Activated CD4-positive, alpha-beta T cell treated with anti-CD3 and anti-CD28 coated beads, Interleukin-2, amount 50 U/mL, for 24 hours (primary cell): ENCODE measurements at regions not wholly inside any gene's neighbourhood (a gene's known extent, or its start where the extent isn't known, plus 50 kb on each side); places are given as distances from the start of the nearest gene placed in this dataset.

Source experiments
- DNase-seq, 2 donors: peaks; one replicate each; pipeline ENCODE4 v3.0.0-alpha.2; 2020; ENCODE audit warnings: low read depth in 1 of 2, low spot score in 1 of 2

DNA sequence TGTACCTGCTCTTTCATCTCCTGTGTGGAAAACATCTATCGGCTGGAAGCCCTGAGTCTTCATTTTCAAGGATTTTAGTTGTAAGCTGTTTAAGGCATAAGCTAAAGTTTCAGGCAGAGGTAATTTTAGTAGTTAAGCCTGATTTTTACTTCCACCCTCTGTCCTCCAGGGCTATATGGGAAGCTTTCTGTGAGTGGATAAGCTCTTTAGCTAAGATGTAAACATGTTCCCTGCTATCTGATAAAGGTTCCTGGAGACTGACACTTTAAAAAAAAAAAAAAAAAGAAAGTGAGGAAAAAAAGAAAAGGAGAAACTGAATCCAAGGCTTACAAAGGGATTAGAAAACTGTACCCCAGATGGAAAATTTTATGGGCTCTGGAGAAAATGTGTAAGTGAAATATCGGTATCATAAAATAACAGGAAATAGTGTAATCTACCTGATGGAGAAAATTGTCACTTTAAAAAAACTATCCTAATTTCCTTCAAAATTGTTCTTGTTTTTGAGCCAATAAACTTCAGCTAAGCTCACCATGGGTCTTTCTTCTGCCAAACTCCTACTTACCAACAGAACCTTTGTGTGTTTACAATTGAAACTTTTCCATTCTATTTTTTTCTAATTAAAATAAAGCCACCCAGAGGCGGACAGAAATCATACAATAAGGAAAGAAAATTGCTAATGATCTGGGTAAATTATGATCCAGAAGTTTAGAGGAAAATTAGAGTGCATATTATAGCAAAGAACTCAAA, 180.5 kb downstream of the TGFB2 start:
- no peak for DNase-seq

- DNase-seq, result no peak
Observed at GRCh38 chr1:218526198-218526580, 181.1 kb downstream of the TGFB2 start.

GRCh38 chr1:218527737-218528136, 182.6 kb downstream of the TGFB2 start:
- DNase-seq, result no peak

- no peak for DNase-seq
Observed at GRCh38 chr1:218529646-218530300, 184.6 kb downstream of the TGFB2 start.

GRCh38 chr1:218531936-218532335, 186.8 kb downstream of the TGFB2 start:
- DNase-seq, result no peak

DNA sequence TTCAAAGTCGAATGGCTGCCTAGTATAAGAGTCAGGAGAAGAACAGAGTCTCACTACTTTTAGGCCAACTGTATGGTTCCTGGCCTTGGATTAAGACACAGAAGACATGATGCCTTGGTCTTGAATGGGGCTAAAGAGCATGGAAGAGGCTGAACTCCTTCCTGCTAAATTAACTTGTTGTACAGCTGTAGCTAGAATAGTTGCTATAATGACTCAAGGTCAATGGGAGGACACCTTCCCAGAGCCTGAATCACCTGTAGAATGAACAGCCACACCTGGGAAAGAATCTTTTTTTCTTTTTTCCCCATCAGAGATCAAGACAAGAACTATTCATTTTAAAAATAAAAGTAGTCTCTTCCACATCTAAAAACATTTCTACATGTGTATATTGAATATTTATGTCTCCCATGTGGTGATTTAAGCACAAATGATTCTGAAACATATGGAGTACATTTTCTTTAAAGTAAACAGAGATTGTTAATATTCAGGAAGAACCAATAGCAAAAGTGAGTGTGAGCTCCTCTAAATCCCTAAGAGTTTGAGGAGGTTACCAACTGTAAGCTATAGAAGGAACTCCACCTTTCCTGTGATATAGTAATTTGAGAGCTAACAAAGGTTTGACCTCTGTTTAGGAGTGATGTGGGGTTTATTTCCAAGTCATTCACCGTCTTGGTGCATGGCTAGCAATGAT, 191.3 kb downstream of the TGFB2 start:
- no peak for DNase-seq

- DNase-seq, result no peak
Observed at GRCh38 chr1:218537122-218537913, 192.2 kb downstream of the TGFB2 start.

DNA sequence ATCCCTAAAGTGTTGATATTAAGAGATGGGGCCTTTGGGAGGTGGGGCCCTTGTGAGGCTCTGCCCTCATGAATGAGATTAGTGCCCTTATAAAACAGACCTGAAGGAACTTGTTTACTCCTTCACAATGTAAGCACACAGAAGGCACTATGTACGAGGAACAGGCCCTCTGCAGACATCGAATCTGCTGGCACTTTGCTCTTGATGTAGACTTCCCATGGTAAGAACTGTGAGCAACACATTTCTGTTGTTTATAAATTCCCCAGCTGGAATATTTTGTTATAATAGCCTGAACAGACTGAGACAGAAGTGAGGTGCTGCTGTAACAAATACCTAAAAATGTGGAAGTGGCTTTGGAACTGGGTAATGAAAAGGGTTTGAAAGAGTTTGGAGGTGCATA, 193.2 kb downstream of the TGFB2 start:
- DNase-seq, result no peak

DNA sequence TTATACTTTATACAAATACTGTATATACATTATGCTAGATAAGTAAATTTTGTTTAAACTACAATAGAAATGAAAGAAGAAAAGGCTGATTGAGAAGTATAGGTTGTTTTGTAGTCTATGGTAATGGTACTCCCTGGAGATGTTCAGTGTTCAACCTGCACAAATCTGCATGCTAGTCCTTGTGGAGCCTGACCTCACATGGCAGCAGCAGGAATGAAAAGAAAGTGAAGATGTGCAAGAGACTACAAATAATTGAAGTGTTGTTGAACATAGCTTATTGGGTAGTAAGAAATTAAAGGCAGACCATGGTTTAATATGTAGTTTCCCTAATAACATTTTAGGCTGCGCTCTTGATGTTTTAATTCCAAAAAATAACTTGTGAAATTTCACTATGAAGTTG, 201.2 kb downstream of the TGFB2 start:
- DNase-seq, result no peak

- no peak for DNase-seq
Observed at GRCh38 chr1:218547957-218548730, 203.0 kb downstream of the TGFB2 start.

- DNase-seq, result no peak
Observed at GRCh38 chr1:218548764-218549163, 203.6 kb downstream of the TGFB2 start.

DNA sequence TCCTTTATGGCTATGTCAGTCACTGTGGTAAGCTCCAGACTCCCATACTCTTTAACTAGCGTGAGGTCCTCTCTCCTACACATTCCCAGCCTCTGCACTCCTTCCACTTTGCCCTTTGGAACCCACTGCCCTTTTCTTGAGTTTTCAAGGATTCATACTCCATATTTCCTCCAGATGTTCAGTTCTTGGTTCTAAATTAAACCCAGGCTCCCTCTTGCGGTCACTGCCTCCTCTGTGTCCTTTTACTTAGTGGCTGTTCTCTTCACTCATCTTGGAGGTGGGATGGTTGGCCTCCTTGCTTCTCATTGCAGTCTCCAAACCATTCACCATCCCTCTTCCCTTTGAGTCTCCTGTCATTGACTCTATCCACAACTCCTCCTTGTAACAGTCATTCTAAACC, 208.1 kb downstream of the TGFB2 start:
- no peak for DNase-seq

DNA sequence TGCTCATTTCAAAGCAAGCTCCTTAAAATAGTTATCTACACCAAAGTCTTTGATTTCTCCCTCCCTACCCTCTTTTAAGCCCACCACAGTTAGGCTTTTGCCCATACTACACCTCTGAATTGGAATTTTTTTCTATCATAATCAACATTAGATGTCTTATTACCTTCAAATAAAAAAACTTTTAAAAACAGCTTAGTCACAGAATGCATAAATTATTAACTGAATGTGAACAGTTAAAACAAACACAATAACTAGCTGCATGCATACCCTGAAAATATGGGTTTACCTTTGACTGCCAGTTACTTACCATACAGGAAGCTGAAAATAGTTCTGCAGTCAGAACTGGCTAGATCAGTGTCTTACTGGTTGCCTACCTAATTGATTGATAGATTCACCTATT, 210.9 kb downstream of the TGFB2 start:
- DNase-seq, result no peak

DNA sequence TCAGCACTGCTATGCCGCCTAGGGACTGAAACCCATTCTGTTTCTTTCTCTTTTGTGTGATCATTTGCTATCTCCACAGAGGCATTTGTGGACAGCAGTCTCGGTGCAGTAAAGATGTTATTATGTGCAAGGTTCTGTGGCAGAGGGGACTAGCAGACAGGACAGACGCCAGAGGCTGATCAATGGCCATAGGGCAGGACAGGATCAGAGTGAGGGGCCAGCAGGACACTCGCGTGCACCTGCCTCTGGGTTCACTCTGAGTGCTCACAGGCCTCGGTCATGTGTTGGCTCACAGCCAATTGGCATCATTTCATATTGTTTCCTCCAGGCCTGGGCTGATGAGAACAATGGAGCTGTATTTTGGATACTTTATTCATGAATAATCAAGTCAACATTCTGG, 212.6 kb downstream of the TGFB2 start:
- no peak for DNase-seq

- DNase-seq, result no peak
Observed at GRCh38 chr1:218558271-218558810, 213.2 kb downstream of the TGFB2 start.

DNA sequence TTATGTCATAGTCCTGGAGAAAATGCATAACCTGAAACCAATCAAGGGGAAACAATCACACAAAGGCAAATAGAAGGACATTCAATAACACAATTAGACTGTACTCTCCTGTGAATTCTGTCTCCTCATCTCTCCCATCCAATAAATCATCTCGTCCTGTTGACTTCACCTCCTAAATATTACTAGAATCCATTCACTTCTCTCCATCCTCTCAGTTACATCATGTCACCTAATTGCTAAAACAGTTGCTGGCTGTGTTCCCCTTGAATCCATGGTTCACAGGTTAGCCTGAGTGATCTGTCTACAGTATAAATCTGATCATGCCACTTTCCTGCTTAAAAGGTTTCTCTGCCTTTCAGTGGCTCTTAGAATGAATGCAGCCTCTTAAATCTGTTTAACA, 220.2 kb downstream of the TGFB2 start:
- no peak for DNase-seq

- DNase-seq, result no peak
Observed at GRCh38 chr1:218568962-218569550, 223.9 kb downstream of the TGFB2 start.

GRCh38 chr1:218570456-218570855, 225.3 kb downstream of the TGFB2 start:
- DNase-seq, result no peak

DNA sequence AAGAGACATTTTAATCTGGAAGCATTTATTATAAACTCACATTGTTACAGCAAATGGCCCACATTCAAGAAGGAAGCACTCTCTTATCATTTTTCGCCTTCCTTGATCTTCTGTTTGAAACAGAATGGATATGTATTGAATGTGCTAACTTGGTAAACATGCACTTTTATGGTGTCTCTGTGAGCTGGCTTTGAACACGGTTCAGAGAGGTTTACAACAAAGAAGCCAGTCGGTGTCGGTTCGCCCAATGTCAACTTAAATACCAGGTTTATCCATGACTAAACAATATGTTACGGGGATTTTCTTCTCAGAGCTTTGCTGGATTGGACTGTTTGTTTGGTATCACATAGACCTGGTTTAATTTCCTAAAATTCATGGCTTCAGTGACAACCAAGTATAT, 226.4 kb downstream of the TGFB2 start:
- DNase-seq, result no peak

- DNase-seq, result no peak
Observed at GRCh38 chr1:218572050-218572449, 226.9 kb downstream of the TGFB2 start.
